ENCODE measurements at regions not wholly inside any gene's neighbourhood (a gene's known extent, or its start where the extent isn't known, plus 50 kb on each side); places are given as distances from the start of the nearest gene placed in this dataset.

- TF ChIP-seq, protein P1, sequence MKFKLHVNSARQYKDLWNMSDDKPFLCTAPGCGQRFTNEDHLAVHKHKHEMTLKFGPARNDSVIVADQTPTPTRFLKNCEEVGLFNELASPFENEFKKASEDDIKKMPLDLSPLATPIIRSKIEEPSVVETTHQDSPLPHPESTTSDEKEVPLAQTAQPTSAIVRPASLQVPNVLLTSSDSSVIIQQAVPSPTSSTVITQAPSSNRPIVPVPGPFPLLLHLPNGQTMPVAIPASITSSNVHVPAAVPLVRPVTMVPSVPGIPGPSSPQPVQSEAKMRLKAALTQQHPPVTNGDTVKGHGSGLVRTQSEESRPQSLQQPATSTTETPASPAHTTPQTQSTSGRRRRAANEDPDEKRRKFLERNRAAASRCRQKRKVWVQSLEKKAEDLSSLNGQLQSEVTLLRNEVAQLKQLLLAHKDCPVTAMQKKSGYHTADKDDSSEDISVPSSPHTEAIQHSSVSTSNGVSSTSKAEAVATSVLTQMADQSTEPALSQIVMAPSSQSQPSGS (tag by site-specific recombination; IDR thresholded peaks at IDR 0.05; ENCODE audit: low read depth), result peak; percentile 92
- no peak for TF ChIP-seq PRDM1 (tag by site-specific recombination; IDR thresholded peaks at IDR 0.05)
- TF ChIP-seq ZNF140 (tag by site-specific recombination; IDR thresholded peaks at IDR 0.05), result no peak
- TF ChIP-seq SP7 (tag by site-specific recombination; IDR thresholded peaks at IDR 0.05), result no peak
- TF ChIP-seq ZNF629 (tag by site-specific recombination; IDR thresholded peaks at IDR 0.05), result peak; percentile 94
- no peak for TF ChIP-seq ZNF580 (tag by site-specific recombination; IDR thresholded peaks at IDR 0.05)
- no peak for TF ChIP-seq ZNF843 (tag by site-specific recombination; IDR thresholded peaks at IDR 0.05)
- peak; percentile 92 for TF ChIP-seq ZBTB21 (tag by site-specific recombination; IDR thresholded peaks at IDR 0.05)
- no peak for TF ChIP-seq ZNF184 (tag by site-specific recombination; IDR thresholded peaks at IDR 0.05)
- TF ChIP-seq SP3 (tag by site-specific recombination; IDR thresholded peaks at IDR 0.05), result no peak
- TF ChIP-seq, protein P2, sequence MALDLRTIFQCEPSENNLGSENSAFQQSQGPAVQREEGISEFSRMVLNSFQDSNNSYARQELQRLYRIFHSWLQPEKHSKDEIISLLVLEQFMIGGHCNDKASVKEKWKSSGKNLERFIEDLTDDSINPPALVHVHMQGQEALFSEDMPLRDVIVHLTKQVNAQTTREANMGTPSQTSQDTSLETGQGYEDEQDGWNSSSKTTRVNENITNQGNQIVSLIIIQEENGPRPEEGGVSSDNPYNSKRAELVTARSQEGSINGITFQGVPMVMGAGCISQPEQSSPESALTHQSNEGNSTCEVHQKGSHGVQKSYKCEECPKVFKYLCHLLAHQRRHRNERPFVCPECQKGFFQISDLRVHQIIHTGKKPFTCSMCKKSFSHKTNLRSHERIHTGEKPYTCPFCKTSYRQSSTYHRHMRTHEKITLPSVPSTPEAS (tag by site-specific recombination; IDR thresholded peaks at IDR 0.05), result no peak
- TF ChIP-seq ZFP69B (tag by site-specific recombination; IDR thresholded peaks at IDR 0.05), result no peak
- no peak for TF ChIP-seq EGR2 (tag by site-specific recombination; IDR thresholded peaks at IDR 0.05; ENCODE audit: low read depth)
- TF ChIP-seq ZNF664 (tag by site-specific recombination; IDR thresholded peaks at IDR 0.05), result no peak
- TF ChIP-seq ZNF221 (tag by site-specific recombination; IDR thresholded peaks at IDR 0.05; ENCODE audit: borderline replicate concordance), result no peak
- TF ChIP-seq ZNF677 (tag by site-specific recombination; IDR thresholded peaks at IDR 0.05), result no peak
- TF ChIP-seq ZNF169 (tag by site-specific recombination; IDR thresholded peaks at IDR 0.05), result no peak
These were observed 114.0 kb downstream of the BCOR start (continued) for GRCh38 chrX:39983715-39984114.

- POLR2A ChIA-PET, result no interaction called here
- H3K27ac ChIP-seq (ENCODE audit: extremely low read depth, low read depth, low read length), result no peak overlapping the region
- TF ChIP-seq ZNF776 (tag by site-specific recombination; IDR thresholded peaks at IDR 0.05; ENCODE audit: borderline replicate concordance), result no peak
- TF ChIP-seq ZNF239 (tag by site-specific recombination; IDR thresholded peaks at IDR 0.05), result no peak
- TF ChIP-seq ZBTB8A (tag by site-specific recombination; IDR thresholded peaks at IDR 0.05), result 0 out of 2 replicates have a peak, but pooled peaks have one; percentile 18
- no peak for TF ChIP-seq MYNN (tag by site-specific recombination; IDR thresholded peaks at IDR 0.05; ENCODE audit: borderline replicate concordance)
- TF ChIP-seq ZSCAN18 (tag by site-specific recombination; IDR thresholded peaks at IDR 0.05), result no peak
- TF ChIP-seq ZNF121 (tag by site-specific recombination; IDR thresholded peaks at IDR 0.05), result no peak
- TF ChIP-seq ZNF501 (tag by site-specific recombination; IDR thresholded peaks at IDR 0.05), result no peak
- peak; percentile 71 for TF ChIP-seq PRDM10 (tag by site-specific recombination; IDR thresholded peaks at IDR 0.05)
- TF ChIP-seq ZNF211 (tag by site-specific recombination; IDR thresholded peaks at IDR 0.05; ENCODE audit: low read depth), result no peak
- peak; percentile 15; the same call in 1 of the 2 replicates for TF ChIP-seq ZNF629 (tag by site-specific recombination; IDR thresholded peaks at IDR 0.05)
- no peak for TF ChIP-seq KLF1 (tag by site-specific recombination; IDR thresholded peaks at IDR 0.05)
- TF ChIP-seq ZBTB17 (tag by site-specific recombination; IDR thresholded peaks at IDR 0.05), result 0 out of 2 replicates have a peak, but pooled peaks have one; percentile 6
These were observed 113.4 kb downstream of the BCOR start for GRCh38 chrX:39984191-39984956.

More at GRCh38 chrX:39984191-39984956, 113.4 kb downstream of the BCOR start:
- Histone ChIP-seq H3K4me3 (ENCODE audit: low read depth, low read length) (no peak overlapping the region), H3K9me3 (ENCODE audit: control insufficient read depth, insufficient read depth, low read depth, low read length) (no peaks in the 10 kb centered on the region), H3K36me3 (ENCODE audit: control insufficient read depth in 2 of 2, insufficient read depth in 1 of 2, low read length in 2 of 2) (no peaks in the 10 kb centered on the region), H3K4me1 (ENCODE audit: control insufficient read depth, insufficient read depth, low read length) (no peaks in the 10 kb centered on the region)
- CTCF ChIA-PET, result interaction anchor here (0.6 to 0.9 kb wide), 2 partner anchors 143 to 288 kb away, joined by 3 to 4 read pairs; no protein-coding TSS in a partner anchor

Measured in HEK293 (cell line).